GM18867 (cell line): ENCODE measurements at regions not wholly inside any gene's neighbourhood (a gene's known extent, or its start where the extent isn't known, plus 50 kb on each side); places are given as distances from the start of the nearest gene placed in this dataset.
"Not testable (repeated sequence)": the region's sequence is repeated elsewhere in the genome, so short reads cannot be mapped to it uniquely, and the experiment has no call there.

Experiments
- ATAC-seq: cut with Tn5 transposase; IDR thresholded peaks from one replicate; pipeline ENCODE4 v1.9.1; 2021; ENCODE audit warnings: mild to moderate bottlenecking, moderate library complexity; ENCODE audit not compliant: unreplicated experiment

DNA sequence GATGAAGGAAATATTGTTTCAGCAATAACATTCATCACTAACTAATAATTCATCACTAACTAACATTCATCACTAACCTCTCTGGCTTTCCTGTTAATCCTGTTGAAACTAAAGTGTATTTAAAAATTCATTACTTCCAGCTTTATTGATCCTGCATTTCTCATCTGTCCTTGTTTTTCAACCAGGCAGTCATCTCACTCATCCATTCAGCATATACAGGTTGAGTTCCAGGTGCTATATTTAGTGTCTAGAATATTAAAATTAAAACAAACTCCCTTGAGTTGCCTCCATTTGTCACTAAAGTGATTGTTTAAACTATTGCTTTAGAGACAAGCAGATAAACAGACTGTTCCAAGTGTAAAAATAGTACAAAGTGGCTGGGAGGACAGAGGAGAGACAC lies 58.1 kb downstream of the ATXN7L3B start:
- no peak for ATAC-seq

- ATAC-seq = no peak
Measured at GRCh38 chr12:74598819-74599218, 61.2 kb downstream of the ATXN7L3B start.

- ATAC-seq = no peak
Measured at GRCh38 chr12:74599932-74600331, 62.3 kb downstream of the ATXN7L3B start.

GRCh38 chr12:74600817-74601216 lies 63.2 kb downstream of the ATXN7L3B start:
- ATAC-seq = not testable (repeated sequence)

DNA sequence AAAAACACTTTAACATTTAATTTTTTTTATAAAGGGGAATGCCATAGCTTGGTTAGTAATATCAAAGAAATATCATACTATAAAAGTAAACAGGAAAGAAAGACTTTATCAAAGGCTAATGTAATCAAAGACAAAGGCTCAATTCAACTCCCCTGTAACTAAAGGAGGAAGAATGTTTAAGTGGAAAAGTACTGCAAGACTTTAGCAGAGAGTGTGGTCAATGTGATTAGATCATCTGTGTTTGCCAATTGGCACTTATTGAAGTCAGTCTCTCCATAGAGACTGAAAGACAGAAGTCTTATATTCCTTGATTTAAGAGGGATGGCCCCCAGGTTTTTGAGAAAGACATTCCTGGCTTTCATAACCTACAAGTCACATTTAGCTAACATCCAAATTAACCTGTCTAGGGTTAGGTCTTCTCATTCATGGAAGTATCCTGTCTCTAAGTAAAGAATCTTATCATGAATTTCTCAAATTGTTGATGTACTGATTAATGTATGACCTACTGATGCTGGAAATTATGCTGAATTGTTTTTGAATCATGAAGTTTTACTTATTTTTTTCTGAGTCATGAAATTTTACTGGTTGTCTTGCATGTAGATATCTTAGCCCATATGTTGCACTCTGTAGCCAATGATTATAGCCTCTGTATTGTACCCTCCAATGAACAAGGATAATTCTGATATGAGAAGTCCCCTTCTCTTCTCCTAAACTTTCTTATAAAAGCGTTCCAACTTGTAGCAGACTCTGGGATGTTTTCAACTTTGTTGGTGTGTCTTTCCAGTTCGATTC lies 65.4 kb downstream of the ATXN7L3B start:
- no peak for ATAC-seq

DNA sequence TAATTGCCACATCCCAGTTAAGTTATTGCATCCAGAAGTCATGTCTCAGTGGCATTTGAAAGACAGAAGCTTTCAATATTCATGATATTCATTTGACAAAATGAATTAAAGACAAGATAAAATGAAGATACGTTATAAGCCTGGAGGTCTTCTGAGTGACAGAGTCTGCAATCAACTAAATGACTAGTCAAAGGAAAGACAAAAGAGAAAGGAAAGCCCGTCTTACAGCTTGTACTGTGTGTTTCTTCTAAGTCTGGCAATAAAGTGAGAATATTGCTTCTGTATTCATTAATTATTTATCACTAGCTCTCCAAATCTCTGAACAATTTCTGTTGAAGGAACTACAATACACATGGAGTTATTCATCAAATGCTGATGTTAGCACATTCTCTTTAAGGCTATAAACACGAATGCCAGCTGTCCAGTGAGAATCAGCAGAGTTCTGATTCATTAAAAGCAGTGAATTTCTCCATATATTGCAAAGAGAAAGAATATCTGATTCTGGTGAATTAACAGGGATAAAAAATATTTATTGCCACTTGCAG lies 70.7 kb downstream of the ATXN7L3B start:
- ATAC-seq = no peak

- ATAC-seq = no peak
Measured at GRCh38 chr12:74610711-74611110, 73.1 kb downstream of the ATXN7L3B start.

DNA sequence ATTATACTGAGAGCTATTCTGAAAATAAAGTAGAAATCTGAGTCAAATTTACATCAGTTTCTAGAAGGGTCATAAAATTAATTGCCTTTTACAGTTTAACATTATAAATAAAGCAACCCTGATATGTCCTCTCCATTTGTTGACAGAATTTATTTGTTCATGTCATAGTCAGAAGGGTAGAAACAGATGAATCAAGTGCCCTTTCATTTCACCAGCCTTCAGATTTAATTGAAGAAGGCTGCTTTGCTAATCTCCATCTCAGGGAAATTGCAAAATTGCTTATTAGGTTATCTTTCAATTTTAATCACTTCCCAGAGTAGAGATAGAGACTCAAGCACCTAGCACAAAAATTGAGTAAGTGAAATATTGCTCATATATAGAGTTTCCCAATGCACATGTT lies 76.8 kb downstream of the ATXN7L3B start:
- no peak for ATAC-seq

DNA sequence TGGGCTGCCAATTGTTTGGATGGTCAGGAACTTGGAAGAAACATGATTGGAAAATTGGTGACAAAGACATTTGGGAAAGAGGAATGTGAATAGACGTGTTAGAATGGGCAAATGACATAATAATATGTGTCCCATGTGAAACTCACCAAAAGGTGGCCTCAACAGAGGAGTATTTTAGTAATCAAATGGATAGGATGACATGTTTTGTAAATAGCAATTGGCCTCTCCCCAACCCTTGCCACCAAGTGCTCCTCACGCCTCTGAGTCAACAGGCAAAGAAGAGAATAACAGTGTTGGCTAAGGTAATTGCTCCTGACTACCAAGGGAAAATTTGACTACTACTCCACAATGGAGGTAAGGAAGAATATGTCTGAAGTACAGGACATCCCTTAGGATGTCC lies 81.4 kb downstream of the ATXN7L3B start:
- no peak for ATAC-seq

DNA sequence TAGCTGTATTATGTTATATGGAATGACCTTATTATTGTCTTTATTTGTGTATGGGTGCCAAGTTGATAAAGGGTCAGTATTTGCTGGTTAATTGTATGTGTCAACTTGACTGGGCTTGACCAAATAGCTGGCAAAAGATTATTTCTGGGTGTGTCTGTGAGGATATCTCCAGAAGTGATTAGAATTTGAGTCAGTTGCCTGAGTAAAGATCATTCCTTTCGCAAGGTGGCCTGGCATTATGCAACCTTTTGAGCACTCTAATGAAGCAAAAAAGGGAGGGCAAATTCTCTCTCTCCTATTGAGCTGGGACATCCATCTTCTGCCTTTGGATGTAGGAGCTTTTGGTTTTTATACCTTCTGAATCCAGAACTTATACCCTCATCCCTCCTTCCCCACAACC lies 82.2 kb downstream of the ATXN7L3B start:
- no peak for ATAC-seq

GRCh38 chr12:74620921-74621320 lies 83.3 kb downstream of the ATXN7L3B start:
- no peak for ATAC-seq

DNA sequence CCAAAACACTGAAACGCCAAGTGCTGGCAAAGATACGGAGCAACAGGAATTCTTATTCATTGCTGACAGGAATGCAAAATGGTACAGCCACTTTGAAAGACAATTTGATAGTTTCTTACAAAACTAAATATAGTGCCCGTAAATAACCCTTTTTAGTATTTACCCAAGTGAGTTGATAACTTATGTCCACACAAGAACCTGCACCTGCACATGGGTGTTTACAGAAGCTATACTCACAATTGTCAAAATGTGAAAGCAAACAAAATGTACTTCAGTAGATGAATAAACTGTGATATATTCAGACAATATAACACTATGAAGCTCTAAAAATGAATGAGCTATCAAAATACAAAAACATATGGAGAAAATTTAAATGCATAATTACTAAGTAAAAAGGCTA lies 86.6 kb downstream of the ATXN7L3B start:
- no peak for ATAC-seq

- peak; percentile 76 for ATAC-seq
Measured at GRCh38 chr12:74626397-74626796, 88.8 kb downstream of the ATXN7L3B start.

- ATAC-seq = no peak
Measured at GRCh38 chr12:74641262-74641661, 103.6 kb downstream of the ATXN7L3B start.

GRCh38 chr12:74641694-74642093 lies 104.1 kb downstream of the ATXN7L3B start:
- ATAC-seq = no peak

DNA sequence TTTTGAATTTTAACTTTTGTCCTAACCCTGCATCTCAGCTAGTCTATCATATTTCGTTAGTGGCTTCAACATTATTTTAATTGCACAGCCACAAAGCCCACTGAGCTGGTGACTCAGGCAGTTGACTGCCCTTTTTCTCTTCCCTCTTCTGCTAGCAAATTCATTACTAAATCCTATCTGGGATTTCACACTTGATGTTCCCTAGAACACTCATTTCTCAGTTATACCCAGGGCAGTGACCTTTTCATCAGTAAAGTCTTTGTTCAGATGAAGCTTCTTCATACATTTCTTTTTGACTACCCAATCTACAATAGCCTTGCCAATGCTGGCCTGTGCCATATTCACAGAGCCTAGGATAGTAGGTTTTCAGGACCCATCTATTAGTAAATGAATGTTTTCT lies 107.0 kb downstream of the ATXN7L3B start:
- no peak for ATAC-seq

- ATAC-seq = no peak
Measured at GRCh38 chr12:74646831-74647230, 109.2 kb downstream of the ATXN7L3B start.

DNA sequence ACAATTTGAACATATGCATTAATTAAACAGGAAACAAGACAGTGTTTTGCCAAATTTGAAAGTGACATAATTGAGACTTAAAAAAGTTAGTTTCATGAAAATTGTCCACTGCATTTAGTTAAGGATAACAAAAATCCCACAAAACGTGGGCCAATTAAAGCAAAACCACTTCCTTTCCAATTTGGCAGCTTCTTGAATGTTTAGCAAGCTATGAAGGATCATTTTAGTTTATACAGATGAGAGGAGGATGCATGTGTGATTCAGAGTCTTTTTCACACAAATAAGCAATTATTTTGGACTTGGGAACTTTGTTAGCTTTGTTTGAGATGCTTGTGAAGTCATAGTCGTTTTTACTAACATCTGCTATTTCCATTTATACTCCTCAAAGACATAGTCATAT lies 109.6 kb downstream of the ATXN7L3B start:
- ATAC-seq = no peak

DNA sequence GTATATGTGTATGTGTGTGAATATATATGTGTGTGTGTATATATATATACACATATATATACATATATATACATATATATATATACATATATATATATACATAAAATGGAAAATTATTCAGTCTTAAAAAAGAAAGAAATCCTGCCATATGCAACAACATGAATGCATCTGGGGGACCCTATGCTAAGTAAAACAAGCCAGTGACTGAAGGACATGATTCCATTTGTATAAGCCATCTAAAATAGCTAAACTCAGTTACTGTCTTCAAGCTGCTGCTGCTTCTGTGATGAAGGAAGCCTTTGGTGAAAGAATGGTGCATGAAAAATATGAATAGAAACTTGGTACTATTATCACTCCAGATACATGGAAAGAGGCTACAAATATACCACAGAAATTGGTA lies 118.6 kb downstream of the ATXN7L3B start:
- ATAC-seq = no peak

- no peak for ATAC-seq
Measured at GRCh38 chr12:74660442-74660841, 122.8 kb downstream of the ATXN7L3B start.

- ATAC-seq = no peak
Measured at GRCh38 chr12:74663958-74664357, 126.3 kb downstream of the ATXN7L3B start.

DNA sequence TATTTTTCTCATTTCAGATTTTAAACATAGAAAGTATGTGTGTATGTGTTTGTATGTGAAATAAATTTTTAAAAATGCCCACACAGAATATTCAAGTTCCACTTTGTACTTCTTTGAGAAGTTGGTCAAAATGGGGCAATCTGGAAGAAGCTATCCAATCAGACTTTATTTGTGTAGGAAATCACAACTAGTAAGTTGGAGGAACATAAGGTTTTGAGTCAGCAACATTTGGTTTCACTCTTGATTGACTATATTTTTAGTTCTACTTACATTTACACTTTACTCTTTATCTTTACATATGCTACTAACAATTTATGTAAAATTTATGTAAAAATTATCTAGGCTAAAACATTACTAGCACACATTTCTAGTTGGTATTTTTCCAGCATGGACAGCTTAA lies 128.1 kb downstream of the ATXN7L3B start:
- ATAC-seq = no peak

DNA sequence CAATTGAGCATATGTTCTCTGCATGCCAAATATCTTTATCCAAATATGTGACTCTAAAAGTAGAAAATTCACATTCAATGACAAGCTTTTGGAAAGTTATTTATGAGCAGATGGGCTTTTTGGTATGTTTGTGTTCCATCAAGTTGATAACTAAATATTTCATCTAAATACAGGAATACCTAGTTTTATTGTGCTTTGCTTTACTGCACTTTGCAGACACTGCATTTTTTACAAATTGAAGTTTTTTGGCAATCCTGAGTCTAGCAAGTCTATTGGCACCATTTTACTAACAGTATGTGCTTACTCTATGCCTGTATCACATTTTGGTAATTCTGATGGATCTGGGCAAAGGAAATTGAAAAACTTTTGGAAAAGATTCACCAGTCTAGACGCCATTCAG lies 133.8 kb downstream of the ATXN7L3B start:
- ATAC-seq = no peak
